SK-N-SH (cell line): ENCODE measurements at regions not wholly inside any gene's neighbourhood (a gene's known extent, or its start where the extent isn't known, plus 50 kb on each side); places are given as distances from the start of the nearest gene placed in this dataset.

Experiments used
- CTCF ChIA-PET: fragments of 300-600, 350-600 bp; formaldehyde crosslinking; extraction: SDS; loops from one replicate; lab custom pipeline; 2021; lab: Yijun Ruan, JAX
- POLR2A ChIA-PET: fragments of 350-600 bp; sonication (Branson Sonifier 250); formaldehyde crosslinking; extraction: SDS; loops from one replicate; lab custom pipeline; 2020; ENCODE audit warnings: antibody characterized with exemption, inconsistent platforms; lab: Yijun Ruan, JAX
- DNase-seq: peaks from one replicate; pipeline ENCODE4 v3.0.0; 2012
- H2AFZ ChIP-seq: fragments of 200-600 bp; sonication (generic); 2 replicates; pipeline ENCODE4 v1.8.1; 2016; ENCODE audit warnings: antibody characterized with exemption, mild to moderate bottlenecking, low read depth
- H3F3A ChIP-seq: fragments of 200-600 bp; sonication (generic); replicated peaks from 2 replicates; pipeline ENCODE3; 2016; ENCODE audit warnings: antibody characterized with exemption, mild to moderate bottlenecking; ENCODE audit not compliant: insufficient read depth
- H3K27ac ChIP-seq, 2 experiments: fragments of 200-500 bp in 1 of 2; fragments of 200-600 bp in 1 of 2; sonication (Bioruptor generic) in 1 of 2; sonication (generic), shearing (Covaris generic) in 1 of 2; 2 replicates each; pipeline versions ENCODE4 v1.5.1 to v1.6.1; 2014 to 2016; ENCODE audit warnings: low read depth in 2 of 2, inconsistent platforms in 1 of 2, low read length in 1 of 2, mild to moderate bottlenecking in 1 of 2, mixed read lengths in 1 of 2
- H3K27me3 ChIP-seq: fragments of 200-600 bp; sonication (generic), shearing (Covaris generic); 2 replicates; pipeline ENCODE4 v1.6.1; 2016; ENCODE audit warnings: mixed run types; ENCODE audit not compliant: insufficient read depth
- H3K36me3 ChIP-seq, 2 experiments: fragments of 200-500 bp in 1 of 2; fragments of 200-600 bp in 1 of 2; sonication (Bioruptor generic) in 1 of 2; sonication (generic) in 1 of 2; replicated peaks in 1 of 2; 2 replicates each; pipeline versions ENCODE3 to v1.5.1; 2014 to 2016; ENCODE audit warnings: low read length in 1 of 2, mild to moderate bottlenecking in 1 of 2; ENCODE audit not compliant: insufficient read depth in 2 of 2, control insufficient read depth in 1 of 2
- H3K4me1 ChIP-seq, 2 experiments: fragments of 200-500 bp in 1 of 2; fragments of 200-600 bp in 1 of 2; sonication (Bioruptor generic) in 1 of 2; sonication (generic), shearing (Covaris generic) in 1 of 2; 2 replicates each; pipeline versions ENCODE4 v1.5.1 to v1.6.1; 2014 to 2016; ENCODE audit warnings: low read depth in 1 of 2, low read length in 1 of 2, mixed run types in 1 of 2; ENCODE audit not compliant: insufficient read depth in 2 of 2, control insufficient read depth in 1 of 2
- H3K4me2 ChIP-seq: fragments of 200-600 bp; sonication (generic), shearing (Covaris generic); 2 replicates; pipeline ENCODE4 v1.6.1; 2017; ENCODE audit warnings: mixed run types
- H3K4me3 ChIP-seq, 2 experiments: fragments of 200-500 bp in 1 of 2; fragments of 200-600 bp in 1 of 2; sonication (Bioruptor generic) in 1 of 2; sonication (generic), shearing (Covaris generic) in 1 of 2; 2 replicates each; pipeline versions ENCODE4 v1.5.1 to v1.8.1; 2014 to 2016; ENCODE audit warnings: low read depth in 2 of 2, inconsistent platforms in 1 of 2, low read length in 1 of 2, mild to moderate bottlenecking in 1 of 2, mixed read lengths in 1 of 2, moderate library complexity in 1 of 2
- H3K79me2 ChIP-seq: fragments of 200-600 bp; sonication (generic); 2 replicates; pipeline ENCODE4 v1.8.1; 2017; ENCODE audit warnings: mild to moderate bottlenecking; ENCODE audit not compliant: insufficient read depth
- H3K9ac ChIP-seq: fragments of 200-600 bp; sonication (generic); 2 replicates; pipeline ENCODE4 v1.6.1; 2017; ENCODE audit warnings: mixed run types
- H3K9me2 ChIP-seq: fragments of 200-600 bp; sonication (generic); 2 replicates; pipeline ENCODE4 v1.6.1; 2017; ENCODE audit warnings: mixed run types
- H3K9me3 ChIP-seq: fragments of 200-600 bp; sonication (generic); 2 replicates; pipeline ENCODE4 v1.6.1; 2017; ENCODE audit warnings: mixed run types, mild to moderate bottlenecking, moderate library complexity
- H4K20me1 ChIP-seq: fragments of 200-600 bp; sonication (generic); 2 replicates; pipeline ENCODE4 v1.6.1; 2017; ENCODE audit warnings: mild to moderate bottlenecking, mixed run types; ENCODE audit not compliant: insufficient read depth
- CHD2 ChIP-seq: fragments of 150-350 bp; IDR thresholded peaks from 2 replicates; pipeline ENCODE4 v1.6.1; 2018; ENCODE audit warnings: low read length; ENCODE audit not compliant: partially characterized antibody
- FOSL2 ChIP-seq: IDR thresholded peaks from 2 replicates; pipeline ENCODE4 v1.4.0; 2012; ENCODE audit warnings: low read depth, mild to moderate bottlenecking, moderate library complexity, borderline replicate concordance
- GABPA ChIP-seq: IDR thresholded peaks from 2 replicates; pipeline ENCODE4 v1.4.0; 2012; ENCODE audit warnings: low read depth, mild to moderate bottlenecking
- GATA2 ChIP-seq: sonication (generic); formaldehyde crosslinking; IDR thresholded peaks from 2 replicates; pipeline ENCODE4 v1.5.0; 2020; ENCODE audit warnings: mild to moderate bottlenecking, missing genetic modification reagents
- MEF2A ChIP-seq: IDR thresholded peaks from 2 replicates; pipeline ENCODE4 v1.4.0; 2012; ENCODE audit warnings: low read depth, borderline replicate concordance
- NRF1 ChIP-seq: IDR thresholded peaks from 2 replicates; pipeline ENCODE4 v1.6.1; 2012; ENCODE audit warnings: low read depth, mild to moderate bottlenecking, low read length
- POLR2AphosphoS5 ChIP-seq: IDR thresholded peaks from 2 replicates; pipeline ENCODE4 v1.6.1; 2012; ENCODE audit warnings: low read depth, low read length
- RCOR1 ChIP-seq: fragments of 150-350 bp; IDR thresholded peaks from 2 replicates; pipeline ENCODE4 v1.6.1; 2017; ENCODE audit warnings: antibody characterized with exemption, low read length
- RXRA ChIP-seq: IDR thresholded peaks from 2 replicates; pipeline ENCODE4 v1.4.0; 2012; ENCODE audit warnings: low read depth, mild to moderate bottlenecking, borderline replicate concordance
- SIN3A ChIP-seq: IDR thresholded peaks from 2 replicates; pipeline ENCODE4 v1.6.1; 2012; ENCODE audit warnings: low read depth, mild to moderate bottlenecking, low read length, moderate library complexity, borderline replicate concordance
- SMC3 ChIP-seq: IDR thresholded peaks from 2 replicates; pipeline ENCODE4 v1.6.1; 2012; ENCODE audit warnings: low read depth, low read length, improper control_type of control experiment
- TCF12 ChIP-seq: IDR thresholded peaks from 2 replicates; pipeline ENCODE4 v1.4.0; 2012
- TEAD4 ChIP-seq: IDR thresholded peaks from 2 replicates; pipeline ENCODE4 v1.4.0; 2012; ENCODE audit warnings: mild to moderate bottlenecking, borderline replicate concordance; ENCODE audit not compliant: insufficient read depth
- WGBS: methylation state at CpG from one replicate; pipeline ENCODE4 v1.1.6; 2017; ENCODE audit warnings: low lambda C conversion rate; 5-methylcytosine and 5-hydroxymethylcytosine counted together
- TF ChIP-seq, protein P1 (sequence below): IDR thresholded peaks from 2 replicates; pipeline ENCODE4 v1.4.0; 2012; ENCODE audit warnings: low read depth, borderline replicate concordance
- TF ChIP-seq, protein P2 (sequence below): IDR thresholded peaks from 2 replicates; pipeline ENCODE4; 2012
- TF ChIP-seq, protein P3 (sequence below): fragments of 150-350 bp; IDR thresholded peaks from 2 replicates; pipeline ENCODE4 v1.6.1; 2017; ENCODE audit warnings: antibody characterized with exemption, low read length, low read depth, borderline replicate concordance
- TF ChIP-seq, protein P4 (sequence below): IDR thresholded peaks from 2 replicates; pipeline ENCODE4 v1.4.0; 2012; ENCODE audit warnings: low read depth, borderline replicate concordance
- TF ChIP-seq, protein P5 (sequence below): fragments of 200-600 bp; sonication (generic); IDR thresholded peaks from 2 replicates; pipeline ENCODE4 v1.6.1; 2017; ENCODE audit warnings: antibody characterized with exemption, mild to moderate bottlenecking, moderate library complexity
- TF ChIP-seq, protein P6 (sequence below): fragments of 150-350 bp; IDR thresholded peaks from 2 replicates; pipeline ENCODE4 v1.6.1; 2016; ENCODE audit warnings: mild to moderate bottlenecking, low read depth, low read length

DNA sequence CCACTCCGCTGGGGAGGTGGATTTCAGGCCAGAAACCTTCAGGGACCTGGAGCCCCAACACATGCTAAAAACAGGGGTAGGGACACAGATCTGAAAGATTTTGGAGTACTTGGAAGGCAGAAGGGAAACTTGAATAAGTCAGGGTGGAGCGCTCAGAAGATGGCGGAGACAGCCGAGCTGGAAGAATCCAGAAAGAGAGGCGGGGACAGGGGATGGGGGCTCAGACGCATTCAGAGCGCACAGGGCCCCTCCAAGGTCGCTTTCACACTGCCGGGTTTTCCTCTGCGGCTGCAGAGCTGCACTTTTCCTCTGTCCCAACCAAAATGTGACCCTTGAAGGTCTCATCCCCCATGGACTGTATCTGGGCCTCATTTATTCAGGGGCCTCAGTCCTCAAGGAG is 56.9 kb downstream of the ERICH4 start (continued):
- TF ChIP-seq, protein P1, sequence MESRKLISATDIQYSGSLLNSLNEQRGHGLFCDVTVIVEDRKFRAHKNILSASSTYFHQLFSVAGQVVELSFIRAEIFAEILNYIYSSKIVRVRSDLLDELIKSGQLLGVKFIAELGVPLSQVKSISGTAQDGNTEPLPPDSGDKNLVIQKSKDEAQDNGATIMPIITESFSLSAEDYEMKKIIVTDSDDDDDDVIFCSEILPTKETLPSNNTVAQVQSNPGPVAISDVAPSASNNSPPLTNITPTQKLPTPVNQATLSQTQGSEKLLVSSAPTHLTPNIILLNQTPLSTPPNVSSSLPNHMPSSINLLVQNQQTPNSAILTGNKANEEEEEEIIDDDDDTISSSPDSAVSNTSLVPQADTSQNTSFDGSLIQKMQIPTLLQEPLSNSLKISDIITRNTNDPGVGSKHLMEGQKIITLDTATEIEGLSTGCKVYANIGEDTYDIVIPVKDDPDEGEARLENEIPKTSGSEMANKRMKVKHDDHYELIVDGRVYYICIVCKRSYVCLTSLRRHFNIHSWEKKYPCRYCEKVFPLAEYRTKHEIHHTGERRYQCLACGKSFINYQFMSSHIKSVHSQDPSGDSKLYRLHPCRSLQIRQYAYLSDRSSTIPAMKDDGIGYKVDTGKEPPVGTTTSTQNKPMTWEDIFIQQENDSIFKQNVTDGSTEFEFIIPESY: no peak
- no peak for TF ChIP-seq SIN3A
- TF ChIP-seq, protein P2, sequence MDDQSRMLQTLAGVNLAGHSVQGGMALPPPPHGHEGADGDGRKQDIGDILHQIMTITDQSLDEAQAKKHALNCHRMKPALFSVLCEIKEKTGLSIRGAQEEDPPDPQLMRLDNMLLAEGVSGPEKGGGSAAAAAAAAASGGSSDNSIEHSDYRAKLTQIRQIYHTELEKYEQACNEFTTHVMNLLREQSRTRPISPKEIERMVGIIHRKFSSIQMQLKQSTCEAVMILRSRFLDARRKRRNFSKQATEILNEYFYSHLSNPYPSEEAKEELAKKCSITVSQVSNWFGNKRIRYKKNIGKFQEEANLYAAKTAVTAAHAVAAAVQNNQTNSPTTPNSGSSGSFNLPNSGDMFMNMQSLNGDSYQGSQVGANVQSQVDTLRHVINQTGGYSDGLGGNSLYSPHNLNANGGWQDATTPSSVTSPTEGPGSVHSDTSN: no peak

DNA sequence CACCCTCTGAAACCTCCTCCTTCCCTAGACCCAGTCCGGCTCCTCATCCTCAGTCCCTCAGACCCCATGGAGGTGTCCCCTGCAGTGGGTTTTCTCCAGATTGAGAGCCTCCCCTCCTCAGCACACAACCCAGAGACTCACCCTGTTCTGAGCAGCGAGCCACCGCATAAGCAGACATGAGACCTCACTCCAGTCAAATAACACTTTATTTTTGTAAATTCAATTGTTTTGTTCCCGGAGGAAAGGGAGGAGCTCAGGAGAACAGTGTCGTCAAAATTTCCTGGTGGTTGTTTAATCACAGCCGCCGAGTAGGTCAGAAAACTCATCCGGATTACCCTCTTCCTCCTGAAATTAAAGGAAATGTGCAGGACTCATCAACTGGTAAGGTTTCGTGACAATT is 57.5 kb downstream of the ERICH4 start:
- Histone ChIP-seq H3K27me3 (peaks cover 53% of the 10 kb centered on the region; the same call in 1 of the 2 replicates), H3K36me3 (no peaks in the 10 kb centered on the region), H3K79me2 (no peaks in the 10 kb centered on the region), H3K9ac (no peak overlapping the region), H3F3A (peaks cover 3% of the 10 kb centered on the region), H3K4me3 (no peak overlapping the region), H2AFZ (peak overlapping the region; percentile 55; the same call in 1 of the 2 replicates), H3K4me2 (0 out of 2 replicates have a peak overlapping the region, but pooled peaks have one; percentile 48), H3K27ac (no peak overlapping the region), H4K20me1 (no peaks in the 10 kb centered on the region), H3K9me2 (no peaks in the 10 kb centered on the region), H3K9me3 (no peaks in the 10 kb centered on the region), H3K4me1 (peaks cover 0 to 6% of the 10 kb centered on the region in 2 experiments; a peak in 2 of 4 replicates)
- WGBS: 59% methylated on average over 9 of the region's 9 CpGs
- CTCF ChIA-PET: no interaction called here
- POLR2A ChIA-PET: no interaction called here
- DNase-seq: no peak
- TF ChIP-seq GATA2 (CRISPR knock-in tag) (no peak), GABPA (no peak), TCF12 (no peak), RCOR1 (no peak), SMC3 (no peak), POLR2AphosphoS5 (no peak), FOSL2 (no peak), CHD2 (no peak), NRF1 (no peak), TEAD4 (no peak), RXRA (no peak), MEF2A (no peak)
- TF ChIP-seq, protein P3, sequence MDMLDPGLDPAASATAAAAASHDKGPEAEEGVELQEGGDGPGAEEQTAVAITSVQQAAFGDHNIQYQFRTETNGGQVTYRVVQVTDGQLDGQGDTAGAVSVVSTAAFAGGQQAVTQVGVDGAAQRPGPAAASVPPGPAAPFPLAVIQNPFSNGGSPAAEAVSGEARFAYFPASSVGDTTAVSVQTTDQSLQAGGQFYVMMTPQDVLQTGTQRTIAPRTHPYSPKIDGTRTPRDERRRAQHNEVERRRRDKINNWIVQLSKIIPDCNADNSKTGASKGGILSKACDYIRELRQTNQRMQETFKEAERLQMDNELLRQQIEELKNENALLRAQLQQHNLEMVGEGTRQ: no peak
- TF ChIP-seq, protein P1: no peak
- TF ChIP-seq, protein P4, sequence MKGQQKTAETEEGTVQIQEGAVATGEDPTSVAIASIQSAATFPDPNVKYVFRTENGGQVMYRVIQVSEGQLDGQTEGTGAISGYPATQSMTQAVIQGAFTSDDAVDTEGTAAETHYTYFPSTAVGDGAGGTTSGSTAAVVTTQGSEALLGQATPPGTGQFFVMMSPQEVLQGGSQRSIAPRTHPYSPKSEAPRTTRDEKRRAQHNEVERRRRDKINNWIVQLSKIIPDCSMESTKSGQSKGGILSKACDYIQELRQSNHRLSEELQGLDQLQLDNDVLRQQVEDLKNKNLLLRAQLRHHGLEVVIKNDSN: no peak
- TF ChIP-seq, protein P5, sequence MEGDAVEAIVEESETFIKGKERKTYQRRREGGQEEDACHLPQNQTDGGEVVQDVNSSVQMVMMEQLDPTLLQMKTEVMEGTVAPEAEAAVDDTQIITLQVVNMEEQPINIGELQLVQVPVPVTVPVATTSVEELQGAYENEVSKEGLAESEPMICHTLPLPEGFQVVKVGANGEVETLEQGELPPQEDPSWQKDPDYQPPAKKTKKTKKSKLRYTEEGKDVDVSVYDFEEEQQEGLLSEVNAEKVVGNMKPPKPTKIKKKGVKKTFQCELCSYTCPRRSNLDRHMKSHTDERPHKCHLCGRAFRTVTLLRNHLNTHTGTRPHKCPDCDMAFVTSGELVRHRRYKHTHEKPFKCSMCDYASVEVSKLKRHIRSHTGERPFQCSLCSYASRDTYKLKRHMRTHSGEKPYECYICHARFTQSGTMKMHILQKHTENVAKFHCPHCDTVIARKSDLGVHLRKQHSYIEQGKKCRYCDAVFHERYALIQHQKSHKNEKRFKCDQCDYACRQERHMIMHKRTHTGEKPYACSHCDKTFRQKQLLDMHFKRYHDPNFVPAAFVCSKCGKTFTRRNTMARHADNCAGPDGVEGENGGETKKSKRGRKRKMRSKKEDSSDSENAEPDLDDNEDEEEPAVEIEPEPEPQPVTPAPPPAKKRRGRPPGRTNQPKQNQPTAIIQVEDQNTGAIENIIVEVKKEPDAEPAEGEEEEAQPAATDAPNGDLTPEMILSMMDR: no peak
- TF ChIP-seq, protein P6, sequence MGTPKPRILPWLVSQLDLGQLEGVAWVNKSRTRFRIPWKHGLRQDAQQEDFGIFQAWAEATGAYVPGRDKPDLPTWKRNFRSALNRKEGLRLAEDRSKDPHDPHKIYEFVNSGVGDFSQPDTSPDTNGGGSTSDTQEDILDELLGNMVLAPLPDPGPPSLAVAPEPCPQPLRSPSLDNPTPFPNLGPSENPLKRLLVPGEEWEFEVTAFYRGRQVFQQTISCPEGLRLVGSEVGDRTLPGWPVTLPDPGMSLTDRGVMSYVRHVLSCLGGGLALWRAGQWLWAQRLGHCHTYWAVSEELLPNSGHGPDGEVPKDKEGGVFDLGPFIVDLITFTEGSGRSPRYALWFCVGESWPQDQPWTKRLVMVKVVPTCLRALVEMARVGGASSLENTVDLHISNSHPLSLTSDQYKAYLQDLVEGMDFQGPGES: no peak
